Sigmoid colon (tissue), 6 donors: ENCODE measurements at regions not wholly inside any gene's neighbourhood (a gene's known extent, or its start where the extent isn't known, plus 50 kb on each side); places are given as distances from the start of the nearest gene placed in this dataset.

Experiments used
- DNase-seq: peaks from one replicate; pipeline ENCODE4 v3.0.0-alpha.2; 2019
- H3K27ac ChIP-seq, 4 donors: fragments of 200-600 bp; sonication (generic); one replicate each; pipeline ENCODE4 v1.5.1; 2016 to 2019; ENCODE audit warnings: mild to moderate bottlenecking in 1 of 4
- H3K27me3 ChIP-seq, 3 donors: fragments of 200-600 bp; sonication (generic); one replicate each; pipeline ENCODE4 v1.5.1; 2019; ENCODE audit warnings: mild to moderate bottlenecking in 1 of 3
- H3K36me3 ChIP-seq, 4 donors: fragments of 200-600 bp; sonication (generic); one replicate each; pipeline ENCODE4 v1.5.1; 2016 to 2019
- H3K4me1 ChIP-seq, 4 donors: fragments of 200-600 bp; sonication (generic); one replicate each; pipeline ENCODE4 v1.5.1; 2017 to 2019
- H3K4me3 ChIP-seq, 4 donors: fragments of 200-600 bp; sonication (generic); one replicate each; pipeline ENCODE4 v1.5.1; 2017 to 2019; ENCODE audit warnings: mild to moderate bottlenecking in 2 of 4, moderate library complexity in 1 of 4
- H3K9me3 ChIP-seq, 4 donors: fragments of 200-600 bp in 3 of 4; sonication (generic) in 3 of 4; one replicate each; pipeline versions ENCODE4 v1.5.1 to v1.6.1; 2013 to 2019
- EP300 ChIP-seq, 4 donors: sonication (generic); formaldehyde crosslinking; IDR thresholded peaks; one replicate each; pipeline ENCODE4 v1.6.1; 2017; ENCODE audit warnings: antibody characterized with exemption in 4 of 4
- POLR2A ChIP-seq, 2 donors: fragments of 450-650 bp; IDR thresholded peaks; one replicate each; pipeline ENCODE4 v1.6.1; 2016; ENCODE audit warnings: antibody characterized with exemption in 2 of 2, mild to moderate bottlenecking in 2 of 2, moderate library complexity in 2 of 2
- POLR2AphosphoS5 ChIP-seq, 4 donors: sonication (generic); formaldehyde crosslinking; IDR thresholded peaks; one replicate each; pipeline ENCODE4 v1.6.1; 2017; ENCODE audit warnings: antibody characterized with exemption in 4 of 4
- whole genome bisulfite sequencing, 2 donors: extraction: QIAGEN DNeasy Blood & Tissue Kit; methylation state at CpG; one replicate each; pipeline ENCODE4 v1.1.7; 2013; 5-methylcytosine and 5-hydroxymethylcytosine counted together
- intact Hi-C: fragments of 100-400 bp; cut with DNase I; formaldehyde crosslinking; loops from one replicate; pipeline ENCODE4 v1.15.1; 2023
- TF ChIP-seq, protein P1 (sequence below), 4 experiments: fragments of 450-650 bp in 3 of 4; fragments of 200-600 bp in 1 of 4; IDR thresholded peaks; one replicate each; pipeline ENCODE4 v1.5.1; 2016 to 2019; ENCODE audit warnings: antibody characterized with exemption in 4 of 4, mild to moderate bottlenecking in 3 of 4, moderate library complexity in 2 of 4
- donor health status: healthy with polysubstance abuse.
- donor health status: healthy.

DNA sequence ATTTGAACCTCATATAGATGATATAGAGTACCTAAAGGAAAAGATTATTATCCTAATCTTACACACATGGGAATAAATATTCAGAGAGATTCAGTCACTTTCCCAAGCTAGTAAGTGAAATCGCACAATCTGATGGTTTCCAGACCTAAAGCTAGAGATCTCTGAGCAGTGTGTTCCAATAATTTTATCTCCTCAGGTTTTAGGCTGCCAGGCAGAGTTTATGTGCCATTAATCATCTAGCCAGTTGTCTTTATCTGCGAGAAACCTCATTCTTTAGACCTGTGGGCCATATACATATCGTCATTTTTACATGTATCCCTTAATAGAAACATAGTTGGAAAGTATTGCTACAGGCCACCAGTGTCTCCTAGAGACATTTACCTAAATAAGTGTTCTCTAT lies 647.2 kb upstream of the STEAP1 start:
- Histone ChIP-seq H3K27ac (no peak overlapping the region), H3K9me3 (no peaks in the 10 kb centered on the region), H3K27me3 (no peaks in the 10 kb centered on the region), H3K36me3 (no peaks in the 10 kb centered on the region), H3K4me3 (no peak overlapping the region), H3K4me1 (no peaks in the 10 kb centered on the region)
- no peak for DNase-seq
- no peak for TF ChIP-seq POLR2AphosphoS5 (IDR thresholded peaks at IDR 0.05)
- no peak for TF ChIP-seq POLR2A (IDR thresholded peaks at IDR 0.05)
- no peak for TF ChIP-seq EP300 (IDR thresholded peaks at IDR 0.05)
- TF ChIP-seq, protein P1, sequence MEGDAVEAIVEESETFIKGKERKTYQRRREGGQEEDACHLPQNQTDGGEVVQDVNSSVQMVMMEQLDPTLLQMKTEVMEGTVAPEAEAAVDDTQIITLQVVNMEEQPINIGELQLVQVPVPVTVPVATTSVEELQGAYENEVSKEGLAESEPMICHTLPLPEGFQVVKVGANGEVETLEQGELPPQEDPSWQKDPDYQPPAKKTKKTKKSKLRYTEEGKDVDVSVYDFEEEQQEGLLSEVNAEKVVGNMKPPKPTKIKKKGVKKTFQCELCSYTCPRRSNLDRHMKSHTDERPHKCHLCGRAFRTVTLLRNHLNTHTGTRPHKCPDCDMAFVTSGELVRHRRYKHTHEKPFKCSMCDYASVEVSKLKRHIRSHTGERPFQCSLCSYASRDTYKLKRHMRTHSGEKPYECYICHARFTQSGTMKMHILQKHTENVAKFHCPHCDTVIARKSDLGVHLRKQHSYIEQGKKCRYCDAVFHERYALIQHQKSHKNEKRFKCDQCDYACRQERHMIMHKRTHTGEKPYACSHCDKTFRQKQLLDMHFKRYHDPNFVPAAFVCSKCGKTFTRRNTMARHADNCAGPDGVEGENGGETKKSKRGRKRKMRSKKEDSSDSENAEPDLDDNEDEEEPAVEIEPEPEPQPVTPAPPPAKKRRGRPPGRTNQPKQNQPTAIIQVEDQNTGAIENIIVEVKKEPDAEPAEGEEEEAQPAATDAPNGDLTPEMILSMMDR (IDR thresholded peaks at IDR 0.05), result no peak
- 81 to 85% methylated on average over 3 of the region's 3 CpGs for WGBS, 2 donors
- intact Hi-C loops, result no loop called here

DNA sequence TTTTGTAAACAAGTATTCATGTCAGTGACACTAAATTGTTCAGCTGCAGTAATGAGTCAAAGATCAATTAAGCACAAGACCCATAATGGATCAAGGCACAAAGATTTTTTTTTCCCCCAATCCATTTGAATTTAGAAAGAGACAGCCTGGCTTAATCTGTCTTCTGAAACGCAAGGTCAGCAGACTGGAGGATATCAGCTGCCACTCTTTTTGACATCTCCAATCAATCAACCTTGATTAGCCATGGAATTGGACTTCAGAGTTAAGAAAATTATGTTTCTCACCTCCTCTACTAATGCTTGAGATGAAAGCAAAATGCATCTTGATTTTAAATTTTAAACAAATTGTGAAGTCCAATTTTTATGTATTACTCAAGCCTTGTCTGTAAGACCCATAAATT lies 642.4 kb upstream of the STEAP1 start:
- H3K4me3 ChIP-seq, result no peak overlapping the region
- WGBS, 2 donors, result 66 to 68% methylated on average over 1 of the region's 1 CpG
- no peaks in the 10 kb centered on the region for H3K27me3 ChIP-seq
- DNase-seq, result no peak
- TF ChIP-seq EP300 (IDR thresholded peaks at IDR 0.05), result no peak
- TF ChIP-seq, protein P1 (IDR thresholded peaks at IDR 0.05), result no peak
- no peak for TF ChIP-seq POLR2AphosphoS5 (IDR thresholded peaks at IDR 0.05)
- no peak for TF ChIP-seq POLR2A (IDR thresholded peaks at IDR 0.05)
- intact Hi-C loops, result no loop called here
- H3K4me1 ChIP-seq, result no peaks in the 10 kb centered on the region
- H3K27ac ChIP-seq, result no peak overlapping the region
- H3K9me3 ChIP-seq, result no peaks in the 10 kb centered on the region
- H3K36me3 ChIP-seq, result no peaks in the 10 kb centered on the region

DNA sequence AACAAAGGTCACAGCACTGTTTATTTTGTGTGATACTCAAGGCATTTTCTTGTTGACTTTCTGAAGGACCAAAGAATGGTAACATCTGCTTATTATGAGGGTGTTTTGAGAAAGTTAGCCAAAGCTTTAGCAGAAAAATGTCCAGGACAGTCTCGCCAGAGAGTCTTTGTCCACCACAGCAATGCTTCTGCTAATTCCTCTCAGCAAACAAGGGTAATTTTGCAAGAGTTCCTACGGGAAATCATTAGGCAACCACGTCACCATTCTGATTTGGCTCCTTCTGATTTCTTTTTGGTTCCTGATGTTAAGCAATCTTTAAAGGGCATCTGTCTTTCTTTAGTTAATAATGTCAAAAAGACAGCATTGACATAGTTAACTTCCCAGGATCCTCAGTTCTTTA lies 639.3 kb upstream of the STEAP1 start:
- no peak overlapping the region for H3K4me3 ChIP-seq
- H3K4me1 ChIP-seq, result no peaks in the 10 kb centered on the region
- no peaks in the 10 kb centered on the region for H3K36me3 ChIP-seq
- H3K9me3 ChIP-seq, result no peaks in the 10 kb centered on the region
- WGBS, 2 donors, result 67 to 72% methylated on average over 3 of the region's 3 CpGs
- no peaks in the 10 kb centered on the region for H3K27me3 ChIP-seq
- no peak overlapping the region for H3K27ac ChIP-seq
- TF ChIP-seq EP300 (IDR thresholded peaks at IDR 0.05) (no peak), POLR2AphosphoS5 (IDR thresholded peaks at IDR 0.05) (no peak), POLR2A (IDR thresholded peaks at IDR 0.05) (no peak)
- TF ChIP-seq, protein P1 (IDR thresholded peaks at IDR 0.05), result no peak
- intact Hi-C loops, result no loop called here
- DNase-seq, result no peak

DNA sequence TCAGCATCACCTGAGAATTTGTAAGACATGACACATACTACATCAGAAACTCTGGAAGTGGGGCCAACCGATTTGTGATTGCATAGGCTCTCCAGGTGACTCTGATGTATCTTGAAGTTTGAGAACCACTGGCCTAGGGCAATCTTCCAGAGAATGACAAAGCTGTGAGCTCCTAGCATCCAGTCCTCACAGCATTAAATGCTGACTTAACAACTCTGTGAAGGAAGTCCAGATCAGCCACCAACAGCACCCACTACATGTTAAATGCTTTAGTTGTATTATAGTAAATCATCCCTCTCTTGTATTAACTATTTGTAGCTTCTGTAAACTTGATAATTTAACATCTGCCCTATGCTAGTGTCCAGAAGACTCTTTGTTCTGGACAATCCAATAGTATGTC lies 636.5 kb upstream of the STEAP1 start:
- Histone ChIP-seq H3K4me1 (no peaks in the 10 kb centered on the region), H3K36me3 (no peaks in the 10 kb centered on the region), H3K27ac (no peak overlapping the region), H3K4me3 (no peak overlapping the region), H3K27me3 (no peaks in the 10 kb centered on the region), H3K9me3 (no peaks in the 10 kb centered on the region)
- 75 to 82% methylated on average over 1 of the region's 1 CpG for WGBS, 2 donors
- intact Hi-C loops, result no loop called here
- no peak for DNase-seq
- TF ChIP-seq, protein P1 (IDR thresholded peaks at IDR 0.05), result no peak
- TF ChIP-seq POLR2AphosphoS5 (IDR thresholded peaks at IDR 0.05) (no peak), POLR2A (IDR thresholded peaks at IDR 0.05) (no peak), EP300 (IDR thresholded peaks at IDR 0.05) (no peak)

DNA sequence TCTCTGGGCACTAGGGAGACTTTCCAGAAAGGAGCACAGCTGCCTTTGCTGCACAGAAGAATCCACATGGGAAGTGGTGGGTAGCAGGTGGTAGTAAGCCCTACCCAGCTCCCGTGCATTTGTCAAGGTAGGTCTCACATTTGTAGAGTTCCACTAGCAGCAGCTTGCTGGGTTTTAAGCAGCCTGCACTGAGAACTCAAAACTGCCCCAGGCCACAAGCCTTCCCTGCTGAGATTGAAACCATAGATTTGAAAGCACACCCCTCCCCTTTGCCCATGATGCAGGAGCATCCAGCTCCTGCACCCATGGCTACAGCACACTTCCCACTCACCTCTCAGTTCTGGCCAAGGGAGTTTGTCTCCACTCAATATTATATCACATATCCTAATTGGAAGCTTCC lies 604.5 kb upstream of the STEAP1 start:
- Histone ChIP-seq H3K4me1 (no peaks in the 10 kb centered on the region), H3K4me3 (no peak overlapping the region), H3K36me3 (no peaks in the 10 kb centered on the region), H3K9me3 (no peaks in the 10 kb centered on the region), H3K27ac (no peak overlapping the region), H3K27me3 (no peaks in the 10 kb centered on the region)
- WGBS, 2 donors, result 61 to 66% methylated on average over 1 of the region's 1 CpG
- intact Hi-C loops, result no loop called here
- TF ChIP-seq POLR2AphosphoS5 (IDR thresholded peaks at IDR 0.05), result no peak
- no peak for TF ChIP-seq EP300 (IDR thresholded peaks at IDR 0.05)
- no peak for TF ChIP-seq POLR2A (IDR thresholded peaks at IDR 0.05)
- TF ChIP-seq, protein P1 (IDR thresholded peaks at IDR 0.05), result no peak
- no peak for DNase-seq
